Subcutaneous abdominal adipose tissue (tissue), 5 donors: ENCODE measurements at regions not wholly inside any gene's neighbourhood (a gene's known extent, or its start where the extent isn't known, plus 50 kb on each side); places are given as distances from the start of the nearest gene placed in this dataset.

Experiments
- H3K27ac ChIP-seq: one replicate; pipeline ENCODE4 v1.7.0; 2013; ENCODE audit warnings: low read depth, mild to moderate bottlenecking, inconsistent platforms, low read length, moderate library complexity
- H3K27me3 ChIP-seq, 5 donors: one replicate each; pipeline ENCODE4 v1.7.0; 2013; ENCODE audit warnings: low read length in 5 of 5, inconsistent platforms in 1 of 5; ENCODE audit not compliant: control insufficient read depth in 5 of 5, insufficient read depth in 4 of 5
- H3K36me3 ChIP-seq, 5 donors: one replicate each; pipeline ENCODE4 v1.7.0; 2013; ENCODE audit warnings: low read length in 5 of 5; ENCODE audit not compliant: control insufficient read depth in 5 of 5, insufficient read depth in 5 of 5
- H3K4me1 ChIP-seq, 5 donors: one replicate each; pipeline ENCODE4 v1.7.0; 2013; ENCODE audit warnings: low read length in 5 of 5, mild to moderate bottlenecking in 3 of 5, moderate library complexity in 1 of 5; ENCODE audit not compliant: control insufficient read depth in 5 of 5, insufficient read depth in 5 of 5
- H3K4me3 ChIP-seq, 5 donors: one replicate each; pipeline ENCODE4 v1.7.0; 2013; ENCODE audit warnings: low read length in 5 of 5, low read depth in 1 of 5
- H3K9ac ChIP-seq, 5 donors: one replicate each; pipeline ENCODE4 v1.7.0; 2013; ENCODE audit warnings: low read length in 5 of 5, mild to moderate bottlenecking in 4 of 5, moderate library complexity in 3 of 5
- H3K9me3 ChIP-seq, 5 donors: one replicate each; pipeline ENCODE4 v1.7.0; 2013; ENCODE audit warnings: low read length in 5 of 5; ENCODE audit not compliant: control insufficient read depth in 5 of 5
- donor health status: healthy.
- donor health status: healthy.
- donor health status: healthy.
- donor health status: healthy.
- donor health status: healthy.

GRCh38 chr5:28473531-28474107 lies 1435.2 kb upstream of the CDH9 start:
- Histone ChIP-seq H3K4me1 (no peaks in the 10 kb centered on the region), H3K27me3 (no peaks in the 10 kb centered on the region), H3K9ac (no peak overlapping the region), H3K4me3 (no peak overlapping the region), H3K9me3 (no peaks in the 10 kb centered on the region), H3K36me3 (no peaks in the 10 kb centered on the region), H3K27ac (no peak overlapping the region)

GRCh38 chr5:28468166-28468565 lies 1429.8 kb upstream of the CDH9 start:
- no peaks in the 10 kb centered on the region for H3K4me1 ChIP-seq
- H3K27ac ChIP-seq: no peak overlapping the region
- H3K36me3 ChIP-seq: no peaks in the 10 kb centered on the region
- no peaks in the 10 kb centered on the region for H3K9me3 ChIP-seq
- H3K4me3 ChIP-seq: no peak overlapping the region
- H3K9ac ChIP-seq: no peak overlapping the region
- no peaks in the 10 kb centered on the region for H3K27me3 ChIP-seq

GRCh38 chr5:28463728-28464127 lies 1425.3 kb upstream of the CDH9 start:
- Histone ChIP-seq H3K9me3 (no peaks in the 10 kb centered on the region), H3K27ac (no peak overlapping the region), H3K9ac (no peak overlapping the region), H3K36me3 (no peaks in the 10 kb centered on the region), H3K4me1 (no peaks in the 10 kb centered on the region), H3K27me3 (no peaks in the 10 kb centered on the region), H3K4me3 (no peak overlapping the region)

- no peaks in the 10 kb centered on the region for H3K4me1 ChIP-seq
- no peak overlapping the region for H3K27ac ChIP-seq
- H3K4me3 ChIP-seq: no peak overlapping the region
- H3K9ac ChIP-seq: no peak overlapping the region
- H3K9me3 ChIP-seq: peaks cover 0 to 21% (median 12%) of the 10 kb centered on the region in 5 donors
- H3K27me3 ChIP-seq: no peaks in the 10 kb centered on the region
- no peaks in the 10 kb centered on the region for H3K36me3 ChIP-seq
Measured at GRCh38 chr5:28451483-28451882, 1413.1 kb upstream of the CDH9 start.

GRCh38 chr5:28450997-28451396 lies 1412.6 kb upstream of the CDH9 start:
- no peak overlapping the region for H3K4me3 ChIP-seq
- H3K36me3 ChIP-seq: no peaks in the 10 kb centered on the region
- no peaks in the 10 kb centered on the region for H3K27me3 ChIP-seq
- H3K27ac ChIP-seq: no peak overlapping the region
- peaks cover 0 to 22% (median 12%) of the 10 kb centered on the region in 5 donors for H3K9me3 ChIP-seq
- H3K4me1 ChIP-seq: no peaks in the 10 kb centered on the region
- H3K9ac ChIP-seq: no peak overlapping the region

- Histone ChIP-seq H3K9ac (no peak overlapping the region), H3K27me3 (no peaks in the 10 kb centered on the region), H3K27ac (no peak overlapping the region), H3K36me3 (no peaks in the 10 kb centered on the region), H3K4me1 (no peaks in the 10 kb centered on the region), H3K4me3 (no peak overlapping the region), H3K9me3 (peaks cover 0 to 27% (median 20%) of the 10 kb centered on the region in 5 donors)
Measured at GRCh38 chr5:28448791-28449190, 1410.4 kb upstream of the CDH9 start.

- Histone ChIP-seq H3K36me3 (no peaks in the 10 kb centered on the region), H3K4me1 (no peaks in the 10 kb centered on the region), H3K9me3 (peaks cover 0 to 6% (median 4%) of the 10 kb centered on the region in 5 donors), H3K9ac (no peak overlapping the region), H3K27me3 (no peaks in the 10 kb centered on the region), H3K4me3 (no peak overlapping the region), H3K27ac (no peak overlapping the region)
Measured at GRCh38 chr5:28430565-28431178, 1392.3 kb upstream of the CDH9 start.

- H3K4me3 ChIP-seq: no peak overlapping the region
- H3K27ac ChIP-seq: no peak overlapping the region
- H3K9me3 ChIP-seq: peaks cover 0 to 5% (median 0%) of the 10 kb centered on the region in 5 donors
- H3K9ac ChIP-seq: no peak overlapping the region
- no peaks in the 10 kb centered on the region for H3K27me3 ChIP-seq
- no peaks in the 10 kb centered on the region for H3K36me3 ChIP-seq
- H3K4me1 ChIP-seq: no peaks in the 10 kb centered on the region
Measured at GRCh38 chr5:28421141-28421540, 1382.8 kb upstream of the CDH9 start.

GRCh38 chr5:28415791-28416443 lies 1377.5 kb upstream of the CDH9 start:
- no peaks in the 10 kb centered on the region for H3K36me3 ChIP-seq
- peaks cover 0 to 3% (median 0%) of the 10 kb centered on the region in 5 donors for H3K9me3 ChIP-seq
- no peak overlapping the region for H3K4me3 ChIP-seq
- no peak overlapping the region for H3K27ac ChIP-seq
- H3K9ac ChIP-seq: no peak overlapping the region
- no peaks in the 10 kb centered on the region for H3K4me1 ChIP-seq
- no peaks in the 10 kb centered on the region for H3K27me3 ChIP-seq

- no peaks in the 10 kb centered on the region for H3K27me3 ChIP-seq
- H3K9me3 ChIP-seq: peaks cover 0 to 3% (median 0%) of the 10 kb centered on the region in 5 donors
- H3K36me3 ChIP-seq: no peaks in the 10 kb centered on the region
- H3K4me3 ChIP-seq: no peak overlapping the region
- H3K9ac ChIP-seq: no peak overlapping the region
- H3K4me1 ChIP-seq: no peaks in the 10 kb centered on the region
- no peak overlapping the region for H3K27ac ChIP-seq
Measured at GRCh38 chr5:28414619-28415018, 1376.2 kb upstream of the CDH9 start.
